ENCODE measurements at regions not wholly inside any gene's neighbourhood (a gene's known extent, or its start where the extent isn't known, plus 50 kb on each side); places are given as distances from the start of the nearest gene placed in this dataset.

DNA sequence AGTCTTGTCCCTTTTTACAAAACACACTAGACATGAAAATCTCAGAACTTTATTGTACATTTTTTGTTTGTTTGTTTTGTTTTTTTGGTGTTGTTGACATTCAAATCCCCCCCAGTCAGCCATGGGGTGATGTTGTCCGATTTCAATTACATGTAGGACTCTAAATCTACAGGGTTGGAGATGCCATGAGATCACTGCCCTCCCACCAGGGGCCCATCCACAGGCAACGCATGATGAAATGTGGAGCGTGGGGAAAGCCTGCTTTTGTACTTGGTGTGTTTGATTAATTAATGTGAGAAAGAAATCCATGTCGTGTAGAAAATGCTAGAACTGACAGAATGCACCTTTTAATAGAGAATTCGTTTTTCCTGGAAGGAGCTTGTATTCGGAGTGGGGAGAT, 93.2 kb downstream of the ZNF22 start (continued):
- TF ChIP-seq CSRNP3 (CRISPR knock-in tag; IDR thresholded peaks at IDR 0.05) (no peak), OSR1 (CRISPR knock-in tag; IDR thresholded peaks at IDR 0.05) (no peak), CSDC2 (CRISPR knock-in tag; IDR thresholded peaks at IDR 0.05) (no peak), ZFP3 (CRISPR knock-in tag; IDR thresholded peaks at IDR 0.05) (no peak), GLIS3 (CRISPR knock-in tag; IDR thresholded peaks at IDR 0.05) (no peak)
- TF ChIP-seq, protein P1, sequence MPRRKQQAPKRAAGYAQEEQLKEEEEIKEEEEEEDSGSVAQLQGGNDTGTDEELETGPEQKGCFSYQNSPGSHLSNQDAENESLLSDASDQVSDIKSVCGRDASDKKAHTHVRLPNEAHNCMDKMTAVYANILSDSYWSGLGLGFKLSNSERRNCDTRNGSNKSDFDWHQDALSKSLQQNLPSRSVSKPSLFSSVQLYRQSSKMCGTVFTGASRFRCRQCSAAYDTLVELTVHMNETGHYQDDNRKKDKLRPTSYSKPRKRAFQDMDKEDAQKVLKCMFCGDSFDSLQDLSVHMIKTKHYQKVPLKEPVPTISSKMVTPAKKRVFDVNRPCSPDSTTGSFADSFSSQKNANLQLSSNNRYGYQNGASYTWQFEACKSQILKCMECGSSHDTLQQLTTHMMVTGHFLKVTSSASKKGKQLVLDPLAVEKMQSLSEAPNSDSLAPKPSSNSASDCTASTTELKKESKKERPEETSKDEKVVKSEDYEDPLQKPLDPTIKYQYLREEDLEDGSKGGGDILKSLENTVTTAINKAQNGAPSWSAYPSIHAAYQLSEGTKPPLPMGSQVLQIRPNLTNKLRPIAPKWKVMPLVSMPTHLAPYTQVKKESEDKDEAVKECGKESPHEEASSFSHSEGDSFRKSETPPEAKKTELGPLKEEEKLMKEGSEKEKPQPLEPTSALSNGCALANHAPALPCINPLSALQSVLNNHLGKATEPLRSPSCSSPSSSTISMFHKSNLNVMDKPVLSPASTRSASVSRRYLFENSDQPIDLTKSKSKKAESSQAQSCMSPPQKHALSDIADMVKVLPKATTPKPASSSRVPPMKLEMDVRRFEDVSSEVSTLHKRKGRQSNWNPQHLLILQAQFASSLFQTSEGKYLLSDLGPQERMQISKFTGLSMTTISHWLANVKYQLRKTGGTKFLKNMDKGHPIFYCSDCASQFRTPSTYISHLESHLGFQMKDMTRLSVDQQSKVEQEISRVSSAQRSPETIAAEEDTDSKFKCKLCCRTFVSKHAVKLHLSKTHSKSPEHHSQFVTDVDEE (CRISPR knock-in tag; IDR thresholded peaks at IDR 0.05): no peak

DNA sequence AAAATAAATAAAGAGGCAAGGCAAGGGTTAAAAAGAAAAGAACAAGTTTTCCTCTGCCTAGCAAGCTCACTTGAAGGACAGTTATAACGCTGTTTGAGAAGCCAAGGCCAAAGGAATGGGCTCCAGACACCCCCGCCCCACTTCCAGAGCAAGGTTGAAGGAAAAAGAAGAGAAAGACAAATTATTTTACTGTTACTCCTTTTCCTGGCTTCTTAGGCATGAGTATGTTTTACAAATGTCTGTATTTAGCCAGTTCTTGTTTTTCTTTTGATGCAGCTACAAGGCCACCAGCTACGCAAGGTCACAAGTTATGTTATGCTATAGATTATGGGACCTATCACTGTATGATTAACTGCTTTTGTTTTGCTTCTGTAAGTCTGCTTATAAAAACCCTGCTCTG, 94.6 kb downstream of the ZNF22 start:
- ATAC-seq: no peak
- TF ChIP-seq PPARA (CRISPR knock-in tag; IDR thresholded peaks at IDR 0.05; ENCODE audit: borderline replicate concordance): no peak
- TF ChIP-seq, protein P2, sequence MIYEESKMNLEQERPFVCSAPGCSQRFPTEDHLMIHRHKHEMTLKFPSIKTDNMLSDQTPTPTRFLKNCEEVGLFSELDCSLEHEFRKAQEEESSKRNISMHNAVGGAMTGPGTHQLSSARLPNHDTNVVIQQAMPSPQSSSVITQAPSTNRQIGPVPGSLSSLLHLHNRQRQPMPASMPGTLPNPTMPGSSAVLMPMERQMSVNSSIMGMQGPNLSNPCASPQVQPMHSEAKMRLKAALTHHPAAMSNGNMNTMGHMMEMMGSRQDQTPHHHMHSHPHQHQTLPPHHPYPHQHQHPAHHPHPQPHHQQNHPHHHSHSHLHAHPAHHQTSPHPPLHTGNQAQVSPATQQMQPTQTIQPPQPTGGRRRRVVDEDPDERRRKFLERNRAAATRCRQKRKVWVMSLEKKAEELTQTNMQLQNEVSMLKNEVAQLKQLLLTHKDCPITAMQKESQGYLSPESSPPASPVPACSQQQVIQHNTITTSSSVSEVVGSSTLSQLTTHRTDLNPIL (CRISPR knock-in tag; IDR thresholded peaks at IDR 0.05; ENCODE audit: low read depth): no peak
- TF ChIP-seq, protein P3, sequence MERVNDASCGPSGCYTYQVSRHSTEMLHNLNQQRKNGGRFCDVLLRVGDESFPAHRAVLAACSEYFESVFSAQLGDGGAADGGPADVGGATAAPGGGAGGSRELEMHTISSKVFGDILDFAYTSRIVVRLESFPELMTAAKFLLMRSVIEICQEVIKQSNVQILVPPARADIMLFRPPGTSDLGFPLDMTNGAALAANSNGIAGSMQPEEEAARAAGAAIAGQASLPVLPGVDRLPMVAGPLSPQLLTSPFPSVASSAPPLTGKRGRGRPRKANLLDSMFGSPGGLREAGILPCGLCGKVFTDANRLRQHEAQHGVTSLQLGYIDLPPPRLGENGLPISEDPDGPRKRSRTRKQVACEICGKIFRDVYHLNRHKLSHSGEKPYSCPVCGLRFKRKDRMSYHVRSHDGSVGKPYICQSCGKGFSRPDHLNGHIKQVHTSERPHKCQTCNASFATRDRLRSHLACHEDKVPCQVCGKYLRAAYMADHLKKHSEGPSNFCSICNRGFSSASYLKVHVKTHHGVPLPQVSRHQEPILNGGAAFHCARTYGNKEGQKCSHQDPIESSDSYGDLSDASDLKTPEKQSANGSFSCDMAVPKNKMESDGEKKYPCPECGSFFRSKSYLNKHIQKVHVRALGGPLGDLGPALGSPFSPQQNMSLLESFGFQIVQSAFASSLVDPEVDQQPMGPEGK (CRISPR knock-in tag; IDR thresholded peaks at IDR 0.05; ENCODE audit: borderline replicate concordance): no peak
- no peak for TF ChIP-seq RARB (CRISPR knock-in tag; IDR thresholded peaks at IDR 0.05)
- no peak for TF ChIP-seq CSDC2 (CRISPR knock-in tag; IDR thresholded peaks at IDR 0.05)
- TF ChIP-seq GLIS3 (CRISPR knock-in tag; IDR thresholded peaks at IDR 0.05): no peak
- TF ChIP-seq, protein P4, sequence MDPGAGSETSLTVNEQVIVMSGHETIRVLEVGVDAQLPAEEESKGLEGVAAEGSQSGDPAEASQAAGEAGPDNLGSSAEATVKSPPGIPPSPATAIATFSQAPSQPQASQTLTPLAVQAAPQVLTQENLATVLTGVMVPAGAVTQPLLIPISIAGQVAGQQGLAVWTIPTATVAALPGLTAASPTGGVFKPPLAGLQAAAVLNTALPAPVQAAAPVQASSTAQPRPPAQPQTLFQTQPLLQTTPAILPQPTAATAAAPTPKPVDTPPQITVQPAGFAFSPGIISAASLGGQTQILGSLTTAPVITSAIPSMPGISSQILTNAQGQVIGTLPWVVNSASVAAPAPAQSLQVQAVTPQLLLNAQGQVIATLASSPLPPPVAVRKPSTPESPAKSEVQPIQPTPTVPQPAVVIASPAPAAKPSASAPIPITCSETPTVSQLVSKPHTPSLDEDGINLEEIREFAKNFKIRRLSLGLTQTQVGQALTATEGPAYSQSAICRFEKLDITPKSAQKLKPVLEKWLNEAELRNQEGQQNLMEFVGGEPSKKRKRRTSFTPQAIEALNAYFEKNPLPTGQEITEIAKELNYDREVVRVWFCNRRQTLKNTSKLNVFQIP (CRISPR knock-in tag; IDR thresholded peaks at IDR 0.05; ENCODE audit: borderline replicate concordance, low read depth): no peak
- TF ChIP-seq OSR1 (CRISPR knock-in tag; IDR thresholded peaks at IDR 0.05): no peak
- no peak for TF ChIP-seq ARNTL (CRISPR knock-in tag; IDR thresholded peaks at IDR 0.05; ENCODE audit: borderline replicate concordance, low read depth)
- TF ChIP-seq ZNF8 (CRISPR knock-in tag; IDR thresholded peaks at IDR 0.05): no peak
- no peak for TF ChIP-seq ZNF70 (CRISPR knock-in tag; IDR thresholded peaks at IDR 0.05)
- no peak for TF ChIP-seq SNAI2 (CRISPR knock-in tag; IDR thresholded peaks at IDR 0.05)
- TF ChIP-seq BACH2 (CRISPR knock-in tag; IDR thresholded peaks at IDR 0.05; ENCODE audit: borderline replicate concordance): no peak
- TF ChIP-seq ESRRG (CRISPR knock-in tag; IDR thresholded peaks at IDR 0.05): no peak
- TF ChIP-seq CSRNP3 (CRISPR knock-in tag; IDR thresholded peaks at IDR 0.05): no peak
- no peak for TF ChIP-seq ZNF565 (CRISPR knock-in tag; conservative IDR thresholded peaks at IDR 0.05; ENCODE audit: low read depth)
- no peak for TF ChIP-seq ZFP3 (CRISPR knock-in tag; IDR thresholded peaks at IDR 0.05)
- no peak for TF ChIP-seq TCF4 (CRISPR knock-in tag; IDR thresholded peaks at IDR 0.05; ENCODE audit: borderline replicate concordance)
- TF ChIP-seq TOX (CRISPR knock-in tag; IDR thresholded peaks at IDR 0.05; ENCODE audit: borderline replicate concordance): no peak
- no peak for TF ChIP-seq ZFP30 (CRISPR knock-in tag; IDR thresholded peaks at IDR 0.05)
